Loucy (cell line): ENCODE measurements at regions not wholly inside any gene's neighbourhood (a gene's known extent, or its start where the extent isn't known, plus 50 kb on each side); places are given as distances from the start of the nearest gene placed in this dataset.

ENCODE experiments used
- H2AFZ ChIP-seq: fragments of 200-600 bp; sonication (generic); 2 replicates; pipeline ENCODE4 v1.6.0; 2016; ENCODE audit warnings: antibody characterized with exemption, mild to moderate bottlenecking, low read length, moderate library complexity
- H3F3A ChIP-seq: fragments of 200-600 bp; 2 replicates; pipeline ENCODE4 v1.6.0; 2016; ENCODE audit warnings: antibody characterized with exemption, low read depth, mild to moderate bottlenecking
- H3K27me3 ChIP-seq: fragments of 200-600 bp; sonication (generic); 2 replicates; pipeline ENCODE4 v1.6.1; 2014; ENCODE audit warnings: low read length, mild to moderate bottlenecking; ENCODE audit not compliant: insufficient read depth, poor library complexity, severe bottlenecking
- H3K36me3 ChIP-seq: fragments of 200-600 bp; sonication (generic); 2 replicates; pipeline ENCODE4 v1.6.1; 2016; ENCODE audit warnings: low read length; ENCODE audit not compliant: insufficient read depth
- H3K4me1 ChIP-seq: fragments of 200-600 bp; sonication (generic); 2 replicates; pipeline ENCODE4 v1.5.1; 2014; ENCODE audit warnings: low read length, mild to moderate bottlenecking; ENCODE audit not compliant: insufficient read depth, poor library complexity, severe bottlenecking
- H3K4me2 ChIP-seq: fragments of 200-600 bp; sonication (generic); 2 replicates; pipeline ENCODE4 v1.6.0; 2014; ENCODE audit warnings: antibody characterized with exemption, low read length, low read depth, mild to moderate bottlenecking; ENCODE audit not compliant: poor library complexity, severe bottlenecking
- H3K4me3 ChIP-seq: fragments of 200-600 bp; sonication (generic); 2 replicates; pipeline ENCODE4 v1.5.1; 2014; ENCODE audit warnings: low read length, mild to moderate bottlenecking, mixed read lengths; ENCODE audit not compliant: poor library complexity, severe bottlenecking
- H3K79me2 ChIP-seq: fragments of 200-600 bp; sonication (generic); 2 replicates; pipeline ENCODE4 v1.6.1; 2014; ENCODE audit warnings: low read length; ENCODE audit not compliant: insufficient read depth
- H3K9ac ChIP-seq: fragments of 200-600 bp; sonication (generic); 2 replicates; pipeline ENCODE4 v1.6.0; 2014; ENCODE audit warnings: mild to moderate bottlenecking, low read depth, low read length, moderate library complexity; ENCODE audit not compliant: poor library complexity, severe bottlenecking
- H3K9me2 ChIP-seq: fragments of 200-600 bp; sonication (generic); replicated peaks from 2 replicates; pipeline ENCODE4 v1.6.1; 2016; ENCODE audit warnings: low read depth, low read length, mixed read lengths
- H3K9me3 ChIP-seq: fragments of 200-600 bp; sonication (generic); 2 replicates; pipeline ENCODE4 v1.6.1; 2014; ENCODE audit warnings: mild to moderate bottlenecking, antibody characterized with exemption, low read length, low read depth; ENCODE audit not compliant: insufficient read depth
- H4K20me1 ChIP-seq: fragments of 200-600 bp; sonication (generic); 2 replicates; pipeline ENCODE4 v1.6.0; 2014; ENCODE audit warnings: antibody characterized with exemption, low read length, mild to moderate bottlenecking; ENCODE audit not compliant: insufficient read depth, poor library complexity, severe bottlenecking
- EZH2phosphoT487 ChIP-seq: fragments of 200-600 bp; IDR thresholded peaks from 2 replicates; pipeline ENCODE4 v1.6.1; 2018; ENCODE audit warnings: antibody characterized with exemption, mild to moderate bottlenecking, moderate library complexity, borderline replicate concordance
- TF ChIP-seq, protein P1 (sequence below): fragments of 200-600 bp; sonication (generic); conservative IDR thresholded peaks from 2 replicates; pipeline ENCODE4 v1.5.1; 2014; ENCODE audit warnings: mild to moderate bottlenecking, antibody characterized with exemption, low read length

DNA sequence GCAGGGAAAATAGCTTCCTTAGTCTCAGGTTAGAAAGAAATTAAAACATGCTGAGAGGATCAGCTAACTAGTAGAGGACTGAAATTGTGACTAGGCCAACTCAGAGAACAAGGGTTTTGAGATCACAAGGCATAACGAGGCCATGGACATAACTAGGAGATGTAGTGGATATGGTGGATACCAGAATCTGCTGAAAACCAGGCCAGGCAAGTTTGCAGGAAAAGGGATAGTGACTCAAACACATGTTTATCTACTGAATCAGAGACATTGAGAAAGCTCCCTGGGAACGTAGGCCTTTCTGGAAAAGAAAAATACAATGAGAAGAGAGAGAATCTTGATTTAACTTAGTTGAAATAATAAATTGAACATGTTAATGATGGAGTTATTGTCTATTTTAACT lies 326.5 kb upstream of the GBE1 start:
- no peaks in the 10 kb centered on the region for H3F3A ChIP-seq
- no peaks in the 10 kb centered on the region for H3K9me3 ChIP-seq
- H3K9me2 ChIP-seq = no peaks in the 10 kb centered on the region
- H3K79me2 ChIP-seq = no peaks in the 10 kb centered on the region
- no peaks in the 10 kb centered on the region for H3K27me3 ChIP-seq
- no peaks in the 10 kb centered on the region for H3K4me1 ChIP-seq
- TF ChIP-seq EZH2phosphoT487 = no peak
- TF ChIP-seq, protein P1, sequence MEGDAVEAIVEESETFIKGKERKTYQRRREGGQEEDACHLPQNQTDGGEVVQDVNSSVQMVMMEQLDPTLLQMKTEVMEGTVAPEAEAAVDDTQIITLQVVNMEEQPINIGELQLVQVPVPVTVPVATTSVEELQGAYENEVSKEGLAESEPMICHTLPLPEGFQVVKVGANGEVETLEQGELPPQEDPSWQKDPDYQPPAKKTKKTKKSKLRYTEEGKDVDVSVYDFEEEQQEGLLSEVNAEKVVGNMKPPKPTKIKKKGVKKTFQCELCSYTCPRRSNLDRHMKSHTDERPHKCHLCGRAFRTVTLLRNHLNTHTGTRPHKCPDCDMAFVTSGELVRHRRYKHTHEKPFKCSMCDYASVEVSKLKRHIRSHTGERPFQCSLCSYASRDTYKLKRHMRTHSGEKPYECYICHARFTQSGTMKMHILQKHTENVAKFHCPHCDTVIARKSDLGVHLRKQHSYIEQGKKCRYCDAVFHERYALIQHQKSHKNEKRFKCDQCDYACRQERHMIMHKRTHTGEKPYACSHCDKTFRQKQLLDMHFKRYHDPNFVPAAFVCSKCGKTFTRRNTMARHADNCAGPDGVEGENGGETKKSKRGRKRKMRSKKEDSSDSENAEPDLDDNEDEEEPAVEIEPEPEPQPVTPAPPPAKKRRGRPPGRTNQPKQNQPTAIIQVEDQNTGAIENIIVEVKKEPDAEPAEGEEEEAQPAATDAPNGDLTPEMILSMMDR = no peak
- H4K20me1 ChIP-seq = no peaks in the 10 kb centered on the region
- no peak overlapping the region for H3K4me3 ChIP-seq
- H3K9ac ChIP-seq = no peak overlapping the region
- no peak overlapping the region for H2AFZ ChIP-seq
- H3K4me2 ChIP-seq = no peak overlapping the region
- no peaks in the 10 kb centered on the region for H3K36me3 ChIP-seq

DNA sequence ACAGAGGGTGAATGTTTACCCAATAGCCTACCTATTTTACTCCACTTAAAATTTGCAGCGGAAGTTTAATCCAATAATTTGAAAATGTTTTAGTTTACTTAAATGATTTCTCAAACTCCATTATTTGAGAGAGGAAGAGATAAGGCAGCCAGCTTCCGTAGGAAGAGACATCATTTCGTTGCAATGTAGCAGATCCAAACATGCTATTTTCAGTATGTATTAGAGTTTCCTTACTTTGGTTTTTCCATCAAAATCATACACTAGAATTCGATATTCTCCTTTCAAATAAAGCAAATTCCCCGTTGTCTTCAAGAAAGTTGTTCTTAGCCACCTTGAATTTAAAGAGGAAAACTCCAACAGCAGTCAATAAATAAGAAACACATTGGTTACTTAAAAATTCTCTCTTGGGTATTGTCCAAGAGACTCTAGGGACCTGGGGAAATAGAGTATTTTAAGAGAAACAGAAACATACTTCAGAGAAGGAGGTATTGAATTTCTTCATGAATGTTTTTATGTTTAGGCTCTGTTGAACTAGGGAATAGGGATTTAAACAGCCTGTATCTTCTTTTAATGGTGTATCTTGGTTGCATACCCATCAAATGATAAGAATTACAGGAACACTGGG lies 324.5 kb upstream of the GBE1 start:
- no peaks in the 10 kb centered on the region for H3F3A ChIP-seq
- no peak overlapping the region for H3K9ac ChIP-seq
- no peak overlapping the region for H2AFZ ChIP-seq
- no peaks in the 10 kb centered on the region for H3K27me3 ChIP-seq
- H3K9me2 ChIP-seq = no peaks in the 10 kb centered on the region
- no peaks in the 10 kb centered on the region for H4K20me1 ChIP-seq
- no peaks in the 10 kb centered on the region for H3K36me3 ChIP-seq
- H3K4me3 ChIP-seq = no peak overlapping the region
- H3K9me3 ChIP-seq = no peaks in the 10 kb centered on the region
- TF ChIP-seq, protein P1 = no peak
- no peak for TF ChIP-seq EZH2phosphoT487
- H3K79me2 ChIP-seq = no peaks in the 10 kb centered on the region
- H3K4me1 ChIP-seq = no peaks in the 10 kb centered on the region
- H3K4me2 ChIP-seq = no peak overlapping the region

DNA sequence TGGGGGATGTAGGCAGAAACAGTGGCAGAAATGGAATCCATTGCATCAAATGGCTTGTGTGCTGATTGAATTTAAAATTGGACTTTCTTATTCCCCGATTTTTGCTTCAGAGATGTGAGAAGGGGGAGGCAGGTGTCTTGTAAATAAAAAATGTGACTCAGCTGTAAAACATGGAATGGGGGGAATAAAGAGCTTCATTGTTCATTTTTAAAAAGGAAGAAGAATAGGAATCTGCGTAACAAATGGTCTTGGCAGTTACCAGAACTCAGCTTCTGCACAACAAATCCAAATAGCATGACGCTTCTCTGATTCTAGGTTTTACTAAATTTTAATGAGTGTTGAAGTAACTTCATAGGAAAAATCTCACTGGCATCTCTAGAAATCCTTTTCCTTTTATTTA lies 323.9 kb upstream of the GBE1 start:
- Histone ChIP-seq H4K20me1 (no peaks in the 10 kb centered on the region), H3F3A (no peaks in the 10 kb centered on the region), H3K36me3 (no peaks in the 10 kb centered on the region), H3K9me3 (no peaks in the 10 kb centered on the region), H3K4me3 (no peak overlapping the region), H3K79me2 (no peaks in the 10 kb centered on the region), H3K4me1 (peaks cover 3% of the 10 kb centered on the region), H2AFZ (no peak overlapping the region), H3K27me3 (no peaks in the 10 kb centered on the region), H3K9ac (no peak overlapping the region), H3K4me2 (no peak overlapping the region), H3K9me2 (no peaks in the 10 kb centered on the region)
- TF ChIP-seq, protein P1 = no peak
- no peak for TF ChIP-seq EZH2phosphoT487
